Thyroid gland (tissue), 4 donors: ENCODE measurements at regions not wholly inside any gene's neighbourhood (a gene's known extent, or its start where the extent isn't known, plus 50 kb on each side); places are given as distances from the start of the nearest gene placed in this dataset.

Source experiments
- POLR2A ChIP-seq, 2 donors: fragments of 450-650 bp; IDR thresholded peaks; one replicate each; pipeline ENCODE4 v1.6.1; 2017; ENCODE audit warnings: antibody characterized with exemption in 2 of 2, mild to moderate bottlenecking in 2 of 2, moderate library complexity in 1 of 2
- TF ChIP-seq, protein P1 (sequence below), 6 experiments: fragments of 200-600 bp in 3 of 6; fragments of 450-650 bp in 3 of 6; sonication (generic) in 3 of 6; IDR thresholded peaks; one replicate each; pipeline ENCODE4 v1.5.1; 2016 to 2019; ENCODE audit warnings: antibody characterized with exemption in 6 of 6, mild to moderate bottlenecking in 2 of 6, inconsistent platforms in 1 of 6, moderate library complexity in 1 of 6

DNA sequence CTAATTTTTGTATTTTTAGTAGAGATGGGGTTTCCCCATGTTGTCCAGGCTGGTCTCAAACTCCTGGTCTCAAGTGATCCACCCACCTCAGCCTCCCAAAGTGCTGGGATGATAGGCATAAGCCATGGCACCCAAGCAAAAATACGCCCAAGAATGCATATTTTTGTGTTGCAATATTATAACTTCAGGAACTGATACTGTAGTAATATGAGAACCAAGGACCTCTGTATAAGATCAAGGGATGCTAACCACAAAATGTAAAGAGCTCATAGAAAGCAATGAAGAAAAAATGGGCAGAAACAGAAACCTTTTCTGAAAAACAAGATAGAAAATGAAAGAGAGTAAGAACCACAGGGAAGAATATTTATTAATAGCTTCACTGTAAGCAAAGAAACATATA is 183.6 kb upstream of the RPL38 start:
- TF ChIP-seq, protein P1, sequence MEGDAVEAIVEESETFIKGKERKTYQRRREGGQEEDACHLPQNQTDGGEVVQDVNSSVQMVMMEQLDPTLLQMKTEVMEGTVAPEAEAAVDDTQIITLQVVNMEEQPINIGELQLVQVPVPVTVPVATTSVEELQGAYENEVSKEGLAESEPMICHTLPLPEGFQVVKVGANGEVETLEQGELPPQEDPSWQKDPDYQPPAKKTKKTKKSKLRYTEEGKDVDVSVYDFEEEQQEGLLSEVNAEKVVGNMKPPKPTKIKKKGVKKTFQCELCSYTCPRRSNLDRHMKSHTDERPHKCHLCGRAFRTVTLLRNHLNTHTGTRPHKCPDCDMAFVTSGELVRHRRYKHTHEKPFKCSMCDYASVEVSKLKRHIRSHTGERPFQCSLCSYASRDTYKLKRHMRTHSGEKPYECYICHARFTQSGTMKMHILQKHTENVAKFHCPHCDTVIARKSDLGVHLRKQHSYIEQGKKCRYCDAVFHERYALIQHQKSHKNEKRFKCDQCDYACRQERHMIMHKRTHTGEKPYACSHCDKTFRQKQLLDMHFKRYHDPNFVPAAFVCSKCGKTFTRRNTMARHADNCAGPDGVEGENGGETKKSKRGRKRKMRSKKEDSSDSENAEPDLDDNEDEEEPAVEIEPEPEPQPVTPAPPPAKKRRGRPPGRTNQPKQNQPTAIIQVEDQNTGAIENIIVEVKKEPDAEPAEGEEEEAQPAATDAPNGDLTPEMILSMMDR (IDR thresholded peaks at IDR 0.05) = no peak
- no peak for TF ChIP-seq POLR2A (IDR thresholded peaks at IDR 0.05)
